H1 (cell line): ENCODE measurements at regions not wholly inside any gene's neighbourhood (a gene's known extent, or its start where the extent isn't known, plus 50 kb on each side); places are given as distances from the start of the nearest gene placed in this dataset.

ENCODE experiments used
- CHD1 ChIP-seq: IDR thresholded peaks from 2 replicates; pipeline ENCODE4 v1.6.1; 2012; ENCODE audit warnings: low read depth, low read length, improper control_type of control experiment
- GTF2F1 ChIP-seq: IDR thresholded peaks from 2 replicates; pipeline ENCODE4 v1.6.1; 2012; ENCODE audit warnings: low read depth, low read length, improper control_type of control experiment, borderline replicate concordance
- HDAC6 ChIP-seq: IDR thresholded peaks from one replicate; pipeline ENCODE4 v1.7.1; 2012; ENCODE audit warnings: low read depth, mild to moderate bottlenecking, inconsistent platforms, low read length, moderate library complexity
- MAFK ChIP-seq: IDR thresholded peaks from 2 replicates; pipeline ENCODE4 v1.6.1; 2012; ENCODE audit warnings: low read depth, mild to moderate bottlenecking, improper control_type of control experiment, low read length
- PHF8 ChIP-seq: fragments of 200-600 bp; sonication (generic); conservative IDR thresholded peaks from 2 replicates; pipeline ENCODE4 v1.7.1; 2012; ENCODE audit warnings: low read depth, mild to moderate bottlenecking, inconsistent platforms, low read length, moderate library complexity
- POLR2AphosphoS5 ChIP-seq: IDR thresholded peaks from 2 replicates; pipeline ENCODE4 v1.6.1; 2011; ENCODE audit warnings: low read depth, low read length
- POU5F1 ChIP-seq: IDR thresholded peaks from 2 replicates; pipeline ENCODE4 v1.6.1; 2011; ENCODE audit warnings: low read depth, mild to moderate bottlenecking, low read length, moderate library complexity
- RAD21 ChIP-seq, 2 experiments: IDR thresholded peaks in 1 of 2; conservative IDR thresholded peaks in 1 of 2; 2 replicates each; pipeline ENCODE4 v1.6.1; 2011; ENCODE audit warnings: low read depth in 2 of 2, low read length in 2 of 2, improper control_type of control experiment in 1 of 2, inconsistent platforms in 1 of 2, mild to moderate bottlenecking in 1 of 2, moderate library complexity in 1 of 2
- SP4 ChIP-seq: IDR thresholded peaks from 2 replicates; pipeline ENCODE4 v1.6.1; 2012; ENCODE audit warnings: low read length, inconsistent platforms
- TF ChIP-seq, protein P1 (sequence below): fragments of 300-600 bp; sonication (generic); IDR thresholded peaks from 2 replicates; pipeline ENCODE4 v1.7.1; 2012; ENCODE audit warnings: low read length, moderate library complexity, mild to moderate bottlenecking, inconsistent platforms; ENCODE audit not compliant: insufficient replicate concordance
- TF ChIP-seq, protein P2 (sequence below): IDR thresholded peaks from 2 replicates; pipeline ENCODE4 v1.6.1; 2012; ENCODE audit warnings: inconsistent platforms

DNA sequence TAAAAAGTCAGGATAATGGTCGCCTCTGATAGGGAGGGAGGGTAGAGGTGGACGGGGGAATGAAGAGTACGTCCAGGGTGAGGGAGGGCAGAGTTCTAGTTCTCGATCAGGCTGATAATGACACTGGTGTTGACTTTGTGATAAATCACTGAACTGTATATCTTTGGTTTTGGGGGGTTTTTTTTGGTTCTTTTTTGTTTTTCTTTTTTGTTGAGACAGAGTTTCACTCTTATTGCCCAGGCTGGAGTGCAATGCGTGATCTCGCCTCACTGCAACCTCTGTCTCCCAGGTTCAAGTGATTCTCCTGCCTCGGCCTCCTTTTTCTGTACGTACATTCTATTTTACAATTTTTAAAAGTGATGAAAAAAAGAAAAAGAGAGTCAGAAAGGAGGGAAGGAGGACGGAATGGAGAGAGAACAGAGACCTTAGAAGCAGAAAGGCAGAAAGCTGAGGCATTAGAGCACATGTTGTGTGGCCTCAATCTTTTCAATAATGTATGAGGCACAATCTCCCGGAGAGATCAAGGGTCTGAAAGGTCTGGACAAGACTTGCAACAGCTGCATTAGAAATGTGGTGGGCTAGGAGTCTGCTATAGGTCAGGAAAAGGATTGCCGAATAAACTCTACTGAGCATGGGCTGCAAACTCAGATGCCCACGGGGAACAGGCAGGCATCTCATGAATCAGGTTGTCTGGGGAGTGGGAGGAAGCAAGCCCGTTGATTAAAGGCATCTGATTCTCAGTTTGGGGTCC is 174.8 kb downstream of the TOMM20 start (continued):
- TF ChIP-seq, protein P1, sequence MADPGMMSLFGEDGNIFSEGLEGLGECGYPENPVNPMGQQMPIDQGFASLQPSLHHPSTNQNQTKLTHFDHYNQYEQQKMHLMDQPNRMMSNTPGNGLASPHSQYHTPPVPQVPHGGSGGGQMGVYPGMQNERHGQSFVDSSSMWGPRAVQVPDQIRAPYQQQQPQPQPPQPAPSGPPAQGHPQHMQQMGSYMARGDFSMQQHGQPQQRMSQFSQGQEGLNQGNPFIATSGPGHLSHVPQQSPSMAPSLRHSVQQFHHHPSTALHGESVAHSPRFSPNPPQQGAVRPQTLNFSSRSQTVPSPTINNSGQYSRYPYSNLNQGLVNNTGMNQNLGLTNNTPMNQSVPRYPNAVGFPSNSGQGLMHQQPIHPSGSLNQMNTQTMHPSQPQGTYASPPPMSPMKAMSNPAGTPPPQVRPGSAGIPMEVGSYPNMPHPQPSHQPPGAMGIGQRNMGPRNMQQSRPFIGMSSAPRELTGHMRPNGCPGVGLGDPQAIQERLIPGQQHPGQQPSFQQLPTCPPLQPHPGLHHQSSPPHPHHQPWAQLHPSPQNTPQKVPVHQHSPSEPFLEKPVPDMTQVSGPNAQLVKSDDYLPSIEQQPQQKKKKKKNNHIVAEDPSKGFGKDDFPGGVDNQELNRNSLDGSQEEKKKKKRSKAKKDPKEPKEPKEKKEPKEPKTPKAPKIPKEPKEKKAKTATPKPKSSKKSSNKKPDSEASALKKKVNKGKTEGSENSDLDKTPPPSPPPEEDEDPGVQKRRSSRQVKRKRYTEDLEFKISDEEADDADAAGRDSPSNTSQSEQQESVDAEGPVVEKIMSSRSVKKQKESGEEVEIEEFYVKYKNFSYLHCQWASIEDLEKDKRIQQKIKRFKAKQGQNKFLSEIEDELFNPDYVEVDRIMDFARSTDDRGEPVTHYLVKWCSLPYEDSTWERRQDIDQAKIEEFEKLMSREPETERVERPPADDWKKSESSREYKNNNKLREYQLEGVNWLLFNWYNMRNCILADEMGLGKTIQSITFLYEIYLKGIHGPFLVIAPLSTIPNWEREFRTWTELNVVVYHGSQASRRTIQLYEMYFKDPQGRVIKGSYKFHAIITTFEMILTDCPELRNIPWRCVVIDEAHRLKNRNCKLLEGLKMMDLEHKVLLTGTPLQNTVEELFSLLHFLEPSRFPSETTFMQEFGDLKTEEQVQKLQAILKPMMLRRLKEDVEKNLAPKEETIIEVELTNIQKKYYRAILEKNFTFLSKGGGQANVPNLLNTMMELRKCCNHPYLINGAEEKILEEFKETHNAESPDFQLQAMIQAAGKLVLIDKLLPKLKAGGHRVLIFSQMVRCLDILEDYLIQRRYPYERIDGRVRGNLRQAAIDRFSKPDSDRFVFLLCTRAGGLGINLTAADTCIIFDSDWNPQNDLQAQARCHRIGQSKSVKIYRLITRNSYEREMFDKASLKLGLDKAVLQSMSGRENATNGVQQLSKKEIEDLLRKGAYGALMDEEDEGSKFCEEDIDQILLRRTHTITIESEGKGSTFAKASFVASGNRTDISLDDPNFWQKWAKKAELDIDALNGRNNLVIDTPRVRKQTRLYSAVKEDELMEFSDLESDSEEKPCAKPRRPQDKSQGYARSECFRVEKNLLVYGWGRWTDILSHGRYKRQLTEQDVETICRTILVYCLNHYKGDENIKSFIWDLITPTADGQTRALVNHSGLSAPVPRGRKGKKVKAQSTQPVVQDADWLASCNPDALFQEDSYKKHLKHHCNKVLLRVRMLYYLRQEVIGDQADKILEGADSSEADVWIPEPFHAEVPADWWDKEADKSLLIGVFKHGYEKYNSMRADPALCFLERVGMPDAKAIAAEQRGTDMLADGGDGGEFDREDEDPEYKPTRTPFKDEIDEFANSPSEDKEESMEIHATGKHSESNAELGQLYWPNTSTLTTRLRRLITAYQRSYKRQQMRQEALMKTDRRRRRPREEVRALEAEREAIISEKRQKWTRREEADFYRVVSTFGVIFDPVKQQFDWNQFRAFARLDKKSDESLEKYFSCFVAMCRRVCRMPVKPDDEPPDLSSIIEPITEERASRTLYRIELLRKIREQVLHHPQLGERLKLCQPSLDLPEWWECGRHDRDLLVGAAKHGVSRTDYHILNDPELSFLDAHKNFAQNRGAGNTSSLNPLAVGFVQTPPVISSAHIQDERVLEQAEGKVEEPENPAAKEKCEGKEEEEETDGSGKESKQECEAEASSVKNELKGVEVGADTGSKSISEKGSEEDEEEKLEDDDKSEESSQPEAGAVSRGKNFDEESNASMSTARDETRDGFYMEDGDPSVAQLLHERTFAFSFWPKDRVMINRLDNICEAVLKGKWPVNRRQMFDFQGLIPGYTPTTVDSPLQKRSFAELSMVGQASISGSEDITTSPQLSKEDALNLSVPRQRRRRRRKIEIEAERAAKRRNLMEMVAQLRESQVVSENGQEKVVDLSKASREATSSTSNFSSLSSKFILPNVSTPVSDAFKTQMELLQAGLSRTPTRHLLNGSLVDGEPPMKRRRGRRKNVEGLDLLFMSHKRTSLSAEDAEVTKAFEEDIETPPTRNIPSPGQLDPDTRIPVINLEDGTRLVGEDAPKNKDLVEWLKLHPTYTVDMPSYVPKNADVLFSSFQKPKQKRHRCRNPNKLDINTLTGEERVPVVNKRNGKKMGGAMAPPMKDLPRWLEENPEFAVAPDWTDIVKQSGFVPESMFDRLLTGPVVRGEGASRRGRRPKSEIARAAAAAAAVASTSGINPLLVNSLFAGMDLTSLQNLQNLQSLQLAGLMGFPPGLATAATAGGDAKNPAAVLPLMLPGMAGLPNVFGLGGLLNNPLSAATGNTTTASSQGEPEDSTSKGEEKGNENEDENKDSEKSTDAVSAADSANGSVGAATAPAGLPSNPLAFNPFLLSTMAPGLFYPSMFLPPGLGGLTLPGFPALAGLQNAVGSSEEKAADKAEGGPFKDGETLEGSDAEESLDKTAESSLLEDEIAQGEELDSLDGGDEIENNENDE: no peak
- TF ChIP-seq GTF2F1: no peak
- TF ChIP-seq PHF8: no peak
- no peak for TF ChIP-seq RAD21 (IDR thresholded peaks at IDR 0.05 in 1 of 2, conservative IDR thresholded peaks at IDR 0.05 in 1 of 2; ENCODE audit: low read depth in 2 of 2, low read length in 2 of 2)
- no peak for TF ChIP-seq POU5F1
- no peak for TF ChIP-seq CHD1
- TF ChIP-seq, protein P2, sequence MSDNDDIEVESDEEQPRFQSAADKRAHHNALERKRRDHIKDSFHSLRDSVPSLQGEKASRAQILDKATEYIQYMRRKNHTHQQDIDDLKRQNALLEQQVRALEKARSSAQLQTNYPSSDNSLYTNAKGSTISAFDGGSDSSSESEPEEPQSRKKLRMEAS: no peak
- TF ChIP-seq POLR2AphosphoS5: no peak
- no peak for TF ChIP-seq HDAC6
- no peak for TF ChIP-seq SP4
- no peak for TF ChIP-seq MAFK
